RWPE1 (cell line): ENCODE measurements at regions not wholly inside any gene's neighbourhood (a gene's known extent, or its start where the extent isn't known, plus 50 kb on each side); places are given as distances from the start of the nearest gene placed in this dataset.

Experiments used
- CTCF ChIA-PET: fragments of 350-600 bp; sonication (Branson Sonifier 250); formaldehyde crosslinking; extraction: SDS; loops from one replicate; lab custom pipeline; 2021; lab: Yijun Ruan, JAX
- POLR2A ChIA-PET: fragments of 400-600 bp; formaldehyde crosslinking; extraction: SDS; loops from one replicate; lab custom pipeline; 2020; ENCODE audit warnings: antibody characterized with exemption; ENCODE audit not compliant: low non-redundant PET; lab: Yijun Ruan, JAX
- DNase-seq: peaks from one replicate; pipeline ENCODE4 v3.0.0; 2012; ENCODE audit warnings: low spot score
- H3K27ac ChIP-seq: fragments of 450-650 bp; 2 replicates; pipeline ENCODE4 v1.5.1; 2017
- TF ChIP-seq, protein P1 (sequence below): fragments of 450-650 bp; conservative IDR thresholded peaks from 2 replicates; pipeline ENCODE4 v1.5.1; 2017; ENCODE audit warnings: low read depth, mild to moderate bottlenecking

GRCh38 chr13:107531816-107532215, 683.5 kb downstream of the LIG4 start:
- ChIA-PET CTCF (no interaction called here), POLR2A (no interaction called here)
- TF ChIP-seq, protein P1, sequence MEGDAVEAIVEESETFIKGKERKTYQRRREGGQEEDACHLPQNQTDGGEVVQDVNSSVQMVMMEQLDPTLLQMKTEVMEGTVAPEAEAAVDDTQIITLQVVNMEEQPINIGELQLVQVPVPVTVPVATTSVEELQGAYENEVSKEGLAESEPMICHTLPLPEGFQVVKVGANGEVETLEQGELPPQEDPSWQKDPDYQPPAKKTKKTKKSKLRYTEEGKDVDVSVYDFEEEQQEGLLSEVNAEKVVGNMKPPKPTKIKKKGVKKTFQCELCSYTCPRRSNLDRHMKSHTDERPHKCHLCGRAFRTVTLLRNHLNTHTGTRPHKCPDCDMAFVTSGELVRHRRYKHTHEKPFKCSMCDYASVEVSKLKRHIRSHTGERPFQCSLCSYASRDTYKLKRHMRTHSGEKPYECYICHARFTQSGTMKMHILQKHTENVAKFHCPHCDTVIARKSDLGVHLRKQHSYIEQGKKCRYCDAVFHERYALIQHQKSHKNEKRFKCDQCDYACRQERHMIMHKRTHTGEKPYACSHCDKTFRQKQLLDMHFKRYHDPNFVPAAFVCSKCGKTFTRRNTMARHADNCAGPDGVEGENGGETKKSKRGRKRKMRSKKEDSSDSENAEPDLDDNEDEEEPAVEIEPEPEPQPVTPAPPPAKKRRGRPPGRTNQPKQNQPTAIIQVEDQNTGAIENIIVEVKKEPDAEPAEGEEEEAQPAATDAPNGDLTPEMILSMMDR, result no peak
- no peak for DNase-seq
- H3K27ac ChIP-seq, result no peak overlapping the region

DNA sequence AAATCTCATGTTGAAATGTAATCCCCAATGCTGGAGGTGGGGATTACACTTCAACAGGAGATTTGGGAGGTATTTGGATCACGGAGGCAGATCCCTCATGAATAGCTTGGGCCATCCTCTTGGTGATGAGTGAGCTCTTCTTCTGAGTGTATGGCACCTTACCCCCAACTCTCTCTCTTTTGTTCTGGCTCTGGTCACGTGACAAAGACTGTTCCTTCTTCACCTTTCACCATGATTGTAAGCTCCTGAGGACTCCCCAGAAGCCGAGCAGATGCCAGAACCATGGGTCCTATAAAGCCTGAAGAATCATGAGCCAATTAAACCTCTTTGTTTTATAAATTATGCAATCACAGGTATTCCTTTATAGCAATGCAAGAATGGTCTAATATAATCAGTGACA, 684.2 kb downstream of the LIG4 start:
- CTCF ChIA-PET, result no interaction called here
- TF ChIP-seq, protein P1, result no peak
- POLR2A ChIA-PET, result no interaction called here
- H3K27ac ChIP-seq, result no peak overlapping the region
- DNase-seq, result no peak

GRCh38 chr13:107529035-107529434, 686.3 kb downstream of the LIG4 start:
- CTCF ChIA-PET, result no interaction called here
- no peak for DNase-seq
- POLR2A ChIA-PET, result no interaction called here
- H3K27ac ChIP-seq, result no peak overlapping the region
- TF ChIP-seq, protein P1, result no peak

DNA sequence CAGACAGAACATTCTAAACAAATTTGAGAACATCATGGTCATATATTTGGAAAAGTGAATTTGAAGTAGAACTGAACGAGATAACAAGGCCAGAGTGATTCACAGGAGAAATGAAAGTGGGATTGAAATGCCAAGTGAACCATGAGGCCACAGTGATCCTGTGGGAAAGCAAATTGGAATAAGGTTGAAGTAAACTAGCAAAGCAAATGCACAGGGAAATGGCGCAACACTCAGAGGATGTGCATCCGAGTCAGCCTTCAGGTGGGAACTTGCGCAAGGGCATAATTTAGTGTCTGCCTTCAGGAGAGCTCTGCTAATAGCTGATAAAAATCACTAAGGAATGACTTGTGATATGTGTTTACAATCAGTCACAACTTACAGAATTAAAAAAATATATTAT, 696.6 kb downstream of the LIG4 start:
- ChIA-PET CTCF (no interaction called here), POLR2A (no interaction called here)
- no peak for DNase-seq
- no peak overlapping the region for H3K27ac ChIP-seq
- TF ChIP-seq, protein P1, result no peak

DNA sequence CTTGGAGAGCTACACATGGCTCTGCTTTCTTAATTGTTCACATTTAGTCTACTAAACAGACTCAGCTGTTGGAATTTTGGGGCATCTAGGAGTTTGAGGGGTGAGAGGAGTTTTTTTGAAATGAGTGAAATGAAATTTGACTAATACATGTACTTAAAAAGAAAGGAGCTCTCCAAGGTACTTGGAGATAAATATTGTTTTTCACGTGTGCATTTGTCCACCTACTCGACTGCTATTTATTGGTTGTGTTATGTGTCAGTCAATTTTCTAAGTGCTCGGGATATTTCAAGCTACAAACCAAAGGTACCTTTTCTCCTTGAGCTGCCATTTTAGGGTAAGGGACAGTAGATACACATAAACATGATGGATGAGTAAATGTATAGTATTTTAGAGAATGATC, 697.0 kb downstream of the LIG4 start:
- H3K27ac ChIP-seq, result no peak overlapping the region
- DNase-seq, result peak; percentile 0
- ChIA-PET CTCF (no interaction called here), POLR2A (no interaction called here)
- TF ChIP-seq, protein P1, result no peak

- POLR2A ChIA-PET, result no interaction called here
- TF ChIP-seq, protein P1, result no peak
- no peak for DNase-seq
- no peak overlapping the region for H3K27ac ChIP-seq
- CTCF ChIA-PET, result no interaction called here
These were observed 698.8 kb downstream of the LIG4 start for GRCh38 chr13:107516517-107516916.

DNA sequence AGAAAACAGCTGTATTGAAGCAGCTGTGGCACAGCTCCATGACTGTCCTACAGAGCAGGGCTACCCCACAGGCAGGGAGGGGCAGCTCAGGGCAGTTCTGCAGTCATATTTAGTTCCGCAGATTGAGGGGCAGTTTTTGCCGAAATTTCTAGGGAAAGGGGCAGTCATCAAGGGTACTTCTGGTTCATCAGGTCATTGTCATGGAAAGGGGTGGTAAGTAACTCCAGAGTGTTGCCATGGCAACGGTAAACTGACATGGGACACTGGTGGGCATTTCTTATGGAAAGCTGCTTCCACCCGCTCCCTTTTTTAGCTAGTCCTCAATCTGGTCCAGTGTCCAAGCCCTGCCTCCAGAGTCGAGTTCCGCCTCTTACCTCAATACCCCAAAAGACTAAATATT, 702.8 kb downstream of the LIG4 start:
- TF ChIP-seq, protein P1, result no peak

More for the DNA sequence above, 702.8 kb downstream of the LIG4 start:
- H3K27ac ChIP-seq, result no peak overlapping the region
- no peak for DNase-seq
- ChIA-PET CTCF (interaction anchor here (0.7 kb wide), 1 partner anchor 185 kb away, joined by 3 read pairs; no protein-coding TSS in a partner anchor), POLR2A (no interaction called here)
